NCI-H510A treated with DMSO at 0.1 percent for 48 hours (cell line): ENCODE measurements at regions not wholly inside any gene's neighbourhood (a gene's known extent, or its start where the extent isn't known, plus 50 kb on each side); places are given as distances from the start of the nearest gene placed in this dataset.
"Not testable (repeated sequence)": the region's sequence is repeated elsewhere in the genome, so short reads cannot be mapped to it uniquely, and the experiment has no call there.

Experiments used
- DNase-seq: peaks from one replicate; lab custom pipeline; 2025; lab: John Stamatoyannopoulos, UW

- no peak for DNase-seq
Measured at GRCh38 chr7:115642194-115642593, 388.4 kb downstream of the TFEC start.

- no peak for DNase-seq
Measured at GRCh38 chr7:115638853-115639252, 391.7 kb downstream of the TFEC start.

- DNase-seq = no peak
Measured at GRCh38 chr7:115637128-115637527, 393.4 kb downstream of the TFEC start.

GRCh38 chr7:115635876-115636275 lies 394.7 kb downstream of the TFEC start:
- DNase-seq = no peak

GRCh38 chr7:115635376-115635775 lies 395.2 kb downstream of the TFEC start:
- DNase-seq = no peak

GRCh38 chr7:115634633-115635032 lies 395.9 kb downstream of the TFEC start:
- peak; percentile 54 for DNase-seq

- peak; percentile 12 for DNase-seq
Measured at GRCh38 chr7:115632636-115633035, 397.9 kb downstream of the TFEC start.

GRCh38 chr7:115631782-115632181 lies 398.8 kb downstream of the TFEC start:
- DNase-seq = no peak

- DNase-seq = no peak
Measured at GRCh38 chr7:115630049-115630448, 400.5 kb downstream of the TFEC start.

- DNase-seq = no peak
Measured at GRCh38 chr7:115618676-115619075, 411.9 kb downstream of the TFEC start.

- DNase-seq = no peak
Measured at GRCh38 chr7:115613836-115614235, 416.7 kb downstream of the TFEC start.

- no peak for DNase-seq
Measured at GRCh38 chr7:115603416-115603815, 427.1 kb downstream of the TFEC start.

- no peak for DNase-seq
Measured at GRCh38 chr7:115600207-115600606, 430.4 kb downstream of the TFEC start.

- DNase-seq = not testable (repeated sequence)
Measured at GRCh38 chr7:115599184-115599583, 431.4 kb downstream of the TFEC start.

- DNase-seq = not testable (repeated sequence)
Measured at GRCh38 chr7:115597220-115597619, 433.3 kb downstream of the TFEC start.

GRCh38 chr7:115593111-115593510 lies 437.5 kb downstream of the TFEC start:
- no peak for DNase-seq

- DNase-seq = peak; percentile 9
Measured at GRCh38 chr7:115585015-115585718, 445.4 kb downstream of the TFEC start.

- DNase-seq = no peak
Measured at GRCh38 chr7:115582956-115583355, 447.6 kb downstream of the TFEC start.

- no peak for DNase-seq
Measured at GRCh38 chr7:115578576-115578975, 452.0 kb downstream of the TFEC start.

GRCh38 chr7:115574681-115575291 lies 455.8 kb downstream of the TFEC start:
- DNase-seq = no peak

GRCh38 chr7:115572111-115572510 lies 458.5 kb downstream of the TFEC start:
- DNase-seq = no peak

GRCh38 chr7:115561335-115562110 lies 469.0 kb downstream of the TFEC start:
- DNase-seq = no peak

GRCh38 chr7:115559877-115560276 lies 470.7 kb downstream of the TFEC start:
- no peak for DNase-seq
